ENCODE measurements at regions not wholly inside any gene's neighbourhood (a gene's known extent, or its start where the extent isn't known, plus 50 kb on each side); places are given as distances from the start of the nearest gene placed in this dataset.

DNA sequence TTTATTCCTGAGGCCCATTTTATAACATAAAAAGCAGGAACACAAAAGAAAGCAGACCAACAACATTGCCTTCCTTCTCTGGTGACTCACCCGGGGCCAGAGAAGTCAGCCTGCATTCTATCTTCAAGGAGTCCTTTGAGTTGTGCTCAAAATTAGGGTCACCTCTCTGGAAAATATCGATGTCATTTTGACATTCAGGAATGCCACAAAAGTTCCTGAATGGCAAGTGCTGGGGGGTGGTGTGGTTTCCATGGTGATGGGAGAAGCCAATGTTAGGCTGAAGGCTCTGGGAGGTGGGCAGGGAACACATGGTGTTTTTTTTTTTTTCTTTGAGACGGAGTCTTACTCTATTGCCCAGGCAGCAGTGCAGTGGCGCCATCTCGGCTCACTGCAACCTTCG, 159.6 kb downstream of the HAPSTR1 start:
- no peaks in the 10 kb centered on the region for H3K36me3 Mint-ChIP-seq (ENCODE audit: low read depth)

DNA sequence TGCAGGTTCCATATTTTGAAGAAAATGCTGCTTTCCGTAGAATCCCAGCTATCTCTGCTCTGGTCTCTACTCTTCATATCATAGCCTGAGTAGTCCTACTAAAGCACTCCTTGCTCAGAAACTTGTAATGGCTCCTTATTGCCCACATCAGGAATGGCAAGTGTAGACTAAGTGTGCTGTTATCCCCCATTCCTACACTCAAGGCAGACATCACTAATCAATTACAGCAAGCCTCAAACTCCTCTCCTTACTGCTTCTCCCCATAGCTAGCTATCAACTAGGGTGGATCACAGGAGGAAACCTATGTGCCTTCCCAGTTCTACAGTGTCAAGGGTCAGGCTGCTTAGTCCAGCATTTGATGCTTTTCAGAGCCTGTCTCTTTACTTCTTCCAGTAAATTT, 163.4 kb downstream of the HAPSTR1 start:
- Mint-ChIP-seq H3K27me3 (peaks cover 31% of the 10 kb centered on the region), H3K27ac (no peak overlapping the region), H3K9me3 (peaks cover 3% of the 10 kb centered on the region), H3K4me1 (no peaks in the 10 kb centered on the region), H3K36me3 (ENCODE audit: low read depth) (no peaks in the 10 kb centered on the region), H3K4me3 (no peak overlapping the region)
- ATAC-seq (replicated peaks), result no peak

More for the DNA sequence above, 159.6 kb downstream of the HAPSTR1 start:
- Mint-ChIP-seq H3K27ac (no peak overlapping the region), H3K4me3 (no peak overlapping the region), H3K9me3 (peaks cover 3% of the 10 kb centered on the region), H3K27me3 (peaks cover 22% of the 10 kb centered on the region), H3K4me1 (no peaks in the 10 kb centered on the region)
- ATAC-seq (replicated peaks), result no peak

DNA sequence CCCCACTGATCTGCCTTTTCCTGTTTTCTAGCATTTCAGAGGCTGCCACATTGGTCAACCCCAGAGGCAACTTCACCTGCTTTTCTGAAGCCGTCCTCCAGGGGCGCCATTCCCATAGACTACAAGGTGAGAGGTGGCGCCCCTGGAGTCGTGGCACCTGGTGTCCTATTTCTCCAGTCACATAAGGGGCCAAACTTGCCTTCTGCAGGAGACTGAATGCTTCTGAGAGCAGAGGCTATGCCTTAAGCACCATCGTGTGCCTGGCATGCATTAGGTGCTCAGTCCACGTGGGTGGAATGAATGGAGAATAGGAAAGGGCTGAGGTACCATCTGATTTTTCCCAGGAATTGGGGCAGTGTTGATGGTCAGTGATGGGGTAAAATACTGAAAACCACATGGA, 164.8 kb downstream of the HAPSTR1 start:
- Mint-ChIP-seq H3K4me3 (no peak overlapping the region), H3K4me1 (no peaks in the 10 kb centered on the region), H3K9me3 (peaks cover 3% of the 10 kb centered on the region), H3K36me3 (ENCODE audit: low read depth) (no peaks in the 10 kb centered on the region), H3K27me3 (peaks cover 31% of the 10 kb centered on the region), H3K27ac (no peak overlapping the region)
- no peak for ATAC-seq (replicated peaks)

DNA sequence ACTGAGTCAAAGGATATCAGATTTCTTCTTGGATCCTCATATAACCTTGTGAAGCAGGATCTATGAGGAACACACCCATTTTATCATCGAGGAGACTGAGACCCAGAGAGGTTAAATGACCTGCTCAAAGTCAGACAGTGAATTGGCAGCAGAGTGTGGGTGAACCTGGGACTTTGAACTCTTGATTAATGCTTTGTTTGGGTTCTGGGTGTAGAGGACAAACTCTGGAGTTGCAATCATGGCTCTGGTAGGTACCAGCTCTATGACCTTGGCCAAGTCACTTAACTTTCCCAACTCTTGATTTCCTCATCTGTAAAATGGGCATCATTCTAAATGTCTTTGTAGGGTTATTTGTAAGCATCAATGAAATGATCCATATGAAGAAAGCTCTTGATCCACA, 166.4 kb downstream of the HAPSTR1 start:
- peaks cover 24% of the 10 kb centered on the region for H3K27me3 Mint-ChIP-seq
- no peaks in the 10 kb centered on the region for H3K36me3 Mint-ChIP-seq (ENCODE audit: low read depth)
- peaks cover 3% of the 10 kb centered on the region for H3K9me3 Mint-ChIP-seq
- H3K27ac Mint-ChIP-seq, result no peak overlapping the region
- no peak overlapping the region for H3K4me3 Mint-ChIP-seq
- H3K4me1 Mint-ChIP-seq, result no peaks in the 10 kb centered on the region
- no peak for ATAC-seq (replicated peaks)

DNA sequence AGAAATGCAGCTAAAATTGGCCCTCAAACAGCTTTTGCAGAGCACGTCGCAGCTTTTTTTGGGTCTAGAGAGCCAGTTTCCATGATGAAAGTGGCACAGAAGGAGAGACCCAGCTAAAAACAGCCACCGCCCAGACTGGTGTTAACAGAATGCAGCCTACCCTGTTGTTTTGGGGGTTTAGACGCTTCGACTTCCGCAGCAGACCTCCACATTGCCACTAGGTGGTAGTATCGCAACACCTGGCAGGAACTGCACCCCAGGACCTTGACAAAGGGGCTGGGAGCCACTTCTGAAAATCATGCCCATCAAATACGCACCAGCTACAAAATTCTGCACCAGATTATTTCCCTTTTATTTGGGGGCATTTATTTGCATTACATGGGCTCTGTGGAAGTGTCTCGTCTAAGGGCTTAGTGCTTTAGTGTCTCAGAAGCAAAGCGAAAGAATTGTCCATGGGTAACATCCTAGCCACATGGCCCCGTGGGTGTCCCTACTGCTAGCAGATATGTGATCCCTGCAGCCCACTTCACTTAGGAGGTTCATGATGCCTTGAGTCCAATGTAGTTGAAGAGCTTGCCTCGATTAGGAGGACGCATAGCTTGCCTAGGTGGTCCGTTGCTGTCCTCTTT, 167.1 kb downstream of the HAPSTR1 start:
- no peaks in the 10 kb centered on the region for H3K4me1 Mint-ChIP-seq
- H3K27me3 Mint-ChIP-seq, result peaks cover 24% of the 10 kb centered on the region
- peaks cover 3% of the 10 kb centered on the region for H3K9me3 Mint-ChIP-seq
- no peak for ATAC-seq (replicated peaks)
- H3K4me3 Mint-ChIP-seq, result no peak overlapping the region
- no peak overlapping the region for H3K27ac Mint-ChIP-seq
- no peaks in the 10 kb centered on the region for H3K36me3 Mint-ChIP-seq (ENCODE audit: low read depth)

DNA sequence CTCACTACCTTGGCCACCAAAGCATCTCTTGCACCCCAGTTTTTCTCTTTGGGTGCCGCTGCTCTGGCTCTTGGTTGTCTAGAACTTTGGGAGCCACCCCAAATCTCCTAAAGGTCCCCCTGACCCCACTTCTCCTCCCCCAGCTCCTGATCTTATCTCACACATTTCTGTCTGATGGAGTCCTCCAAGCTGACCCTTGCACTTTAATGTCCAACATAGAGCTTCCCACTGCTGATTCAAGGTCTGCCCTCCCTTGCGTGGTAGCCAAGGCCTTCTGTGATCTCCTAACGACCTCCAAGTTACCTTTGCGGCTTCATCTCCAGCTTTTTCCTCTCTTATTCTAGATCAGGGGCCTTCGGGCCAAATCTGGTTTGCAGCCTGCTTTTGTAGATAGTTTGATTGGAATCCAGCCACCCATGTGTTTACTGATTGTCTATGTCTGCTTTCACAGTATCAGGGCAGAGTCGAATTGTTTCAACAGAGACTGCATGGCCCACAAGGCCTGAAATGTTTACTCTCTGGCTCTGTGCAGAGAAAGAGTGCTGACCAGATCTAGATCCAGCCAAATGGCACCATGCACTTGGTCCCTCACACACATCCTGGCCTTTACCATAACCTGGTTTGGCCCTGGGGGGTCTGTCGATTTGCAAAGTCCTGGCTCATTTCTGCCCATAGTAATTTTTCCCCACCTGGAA, 168.6 kb downstream of the HAPSTR1 start:
- Mint-ChIP-seq H3K4me3 (no peak overlapping the region), H3K27me3 (peaks cover 16% of the 10 kb centered on the region), H3K9me3 (no peaks in the 10 kb centered on the region), H3K36me3 (ENCODE audit: low read depth) (no peaks in the 10 kb centered on the region), H3K27ac (no peak overlapping the region), H3K4me1 (no peaks in the 10 kb centered on the region)
- ATAC-seq (replicated peaks), result no peak

DNA sequence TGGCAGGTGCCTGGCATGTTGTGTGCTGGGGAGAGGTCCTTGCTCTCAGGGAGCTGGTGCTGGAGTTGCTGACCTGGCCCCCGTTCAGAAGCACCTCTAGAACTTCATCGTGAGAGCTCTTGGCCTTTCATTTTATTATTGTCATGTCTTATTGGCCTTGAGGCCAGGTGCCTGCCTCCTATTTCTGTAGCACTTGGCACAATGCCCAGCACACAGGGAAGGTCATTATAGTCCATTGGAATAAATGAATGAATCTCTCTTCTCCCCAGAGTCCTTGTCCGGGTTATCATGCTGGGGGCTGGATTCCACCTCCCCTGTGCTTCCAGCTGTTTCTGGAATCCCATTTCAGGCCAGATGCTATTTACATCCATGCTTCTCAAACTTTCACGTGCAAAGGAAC, 169.2 kb downstream of the HAPSTR1 start:
- H3K27me3 Mint-ChIP-seq, result peaks cover 13% of the 10 kb centered on the region
- no peak overlapping the region for H3K27ac Mint-ChIP-seq
- no peaks in the 10 kb centered on the region for H3K36me3 Mint-ChIP-seq (ENCODE audit: low read depth)
- no peak for ATAC-seq (replicated peaks)
- no peaks in the 10 kb centered on the region for H3K4me1 Mint-ChIP-seq
- H3K9me3 Mint-ChIP-seq, result no peaks in the 10 kb centered on the region
- H3K4me3 Mint-ChIP-seq, result no peak overlapping the region

DNA sequence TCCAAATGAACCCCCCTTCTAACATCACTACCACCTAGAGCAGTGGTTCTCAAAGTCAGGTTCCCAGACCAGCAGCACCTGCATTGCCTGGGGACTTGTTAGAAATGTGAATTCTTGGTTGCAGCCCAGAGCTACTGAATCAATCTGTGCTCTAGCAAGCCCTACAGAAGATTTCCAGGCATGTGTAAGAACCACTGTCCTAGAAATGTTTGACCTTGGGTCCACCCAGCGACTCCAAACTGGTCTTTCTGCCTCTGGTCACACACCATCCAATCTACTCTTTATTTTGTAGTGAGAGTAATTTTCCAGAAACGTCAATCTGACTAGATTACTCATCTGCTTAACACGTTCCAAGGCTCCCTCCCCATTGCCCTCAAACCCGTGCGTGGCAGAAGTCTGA, 169.9 kb downstream of the HAPSTR1 start:
- no peak for ATAC-seq (replicated peaks)
- no peaks in the 10 kb centered on the region for H3K36me3 Mint-ChIP-seq (ENCODE audit: low read depth)
- H3K4me1 Mint-ChIP-seq, result no peaks in the 10 kb centered on the region
- H3K4me3 Mint-ChIP-seq, result no peak overlapping the region
- H3K9me3 Mint-ChIP-seq, result no peaks in the 10 kb centered on the region
- no peak overlapping the region for H3K27ac Mint-ChIP-seq
- peaks cover 16% of the 10 kb centered on the region for H3K27me3 Mint-ChIP-seq

DNA sequence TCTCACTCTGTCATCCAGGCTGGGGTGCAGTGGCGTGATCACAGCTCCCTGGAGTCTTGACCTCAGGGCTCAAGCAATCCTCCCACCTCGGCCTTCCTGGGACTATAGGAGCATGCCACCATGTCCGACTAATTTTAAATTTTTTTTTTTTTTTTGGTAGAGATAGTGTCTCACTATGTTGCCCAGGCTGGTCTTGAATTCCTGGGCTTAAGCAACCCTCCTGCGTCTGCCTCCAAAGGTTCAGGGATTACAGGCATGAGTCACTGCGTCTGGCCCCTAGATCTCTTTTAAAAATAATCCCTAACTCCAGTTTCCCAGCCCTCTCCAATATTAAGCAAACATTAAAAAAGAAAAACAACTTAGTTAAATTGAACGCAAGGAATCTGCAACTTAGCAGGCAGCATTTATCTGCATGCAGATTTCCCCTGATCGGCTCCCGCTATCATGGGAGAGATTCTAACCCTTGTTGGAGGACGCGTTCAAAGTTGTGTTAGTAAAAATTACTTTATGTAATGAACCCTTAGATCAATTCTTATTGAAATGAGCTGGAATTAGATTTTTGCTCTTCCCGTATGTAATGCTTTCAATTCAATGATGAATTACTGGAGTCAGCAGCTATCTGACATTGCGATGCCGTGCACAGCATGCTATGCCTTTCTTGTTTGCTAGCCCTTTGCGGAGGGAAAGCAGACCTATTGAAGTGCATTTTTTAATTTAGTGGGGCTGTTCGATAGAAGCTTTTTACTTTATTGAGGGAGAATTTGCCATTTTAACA, 171.7 kb downstream of the HAPSTR1 start:
- no peak for ATAC-seq (replicated peaks)
- H3K4me1 Mint-ChIP-seq, result no peaks in the 10 kb centered on the region
- no peaks in the 10 kb centered on the region for H3K36me3 Mint-ChIP-seq (ENCODE audit: low read depth)
- H3K27ac Mint-ChIP-seq, result no peak overlapping the region
- peaks cover 19% of the 10 kb centered on the region for H3K27me3 Mint-ChIP-seq
- H3K4me3 Mint-ChIP-seq, result no peak overlapping the region
- no peaks in the 10 kb centered on the region for H3K9me3 Mint-ChIP-seq

DNA sequence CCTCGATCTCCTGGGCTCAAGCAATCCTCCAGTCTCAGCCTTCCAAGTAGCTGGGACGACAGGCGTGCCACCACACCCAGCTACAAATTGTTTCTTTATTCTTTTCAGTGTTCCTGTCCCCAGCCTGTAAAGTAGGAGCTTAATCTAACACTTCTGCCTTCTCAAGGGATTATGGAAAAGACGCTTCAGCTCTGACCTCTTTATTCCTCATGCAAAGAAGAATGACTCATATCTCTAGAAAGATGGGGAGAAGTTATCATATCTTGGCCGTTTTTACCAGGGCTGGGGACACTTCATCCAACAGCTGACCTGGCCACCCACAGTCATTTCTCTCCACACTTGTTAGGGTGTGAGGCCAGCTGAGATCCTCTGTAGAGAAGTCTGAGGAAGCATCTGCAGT, 172.6 kb downstream of the HAPSTR1 start:
- no peak for ATAC-seq (replicated peaks)
- H3K4me3 Mint-ChIP-seq, result no peak overlapping the region
- H3K9me3 Mint-ChIP-seq, result no peaks in the 10 kb centered on the region
- peaks cover 22% of the 10 kb centered on the region for H3K27me3 Mint-ChIP-seq
- no peaks in the 10 kb centered on the region for H3K36me3 Mint-ChIP-seq (ENCODE audit: low read depth)
- no peak overlapping the region for H3K27ac Mint-ChIP-seq
- H3K4me1 Mint-ChIP-seq, result no peaks in the 10 kb centered on the region

DNA sequence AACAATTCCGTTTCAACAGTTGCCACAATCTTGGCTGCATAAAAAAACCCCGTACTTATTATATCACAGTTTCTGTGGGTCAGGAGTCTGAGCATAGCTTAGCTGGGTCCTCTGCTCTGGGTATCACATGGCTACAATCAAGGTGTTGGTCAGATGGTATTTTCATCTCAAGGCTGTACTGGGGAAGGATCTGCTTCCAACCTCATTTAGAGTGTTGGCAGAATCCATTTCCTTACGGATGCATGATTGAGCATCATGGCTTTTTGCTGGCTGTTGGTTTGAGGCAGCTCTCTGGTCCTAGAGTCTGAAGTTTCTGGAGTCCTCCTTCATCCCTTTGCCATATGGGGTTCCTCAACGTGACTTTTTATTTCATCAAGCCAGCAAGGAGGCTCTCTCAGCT, 177.0 kb downstream of the HAPSTR1 start:
- no peak overlapping the region for H3K27ac Mint-ChIP-seq
- no peak overlapping the region for H3K4me3 Mint-ChIP-seq
- H3K36me3 Mint-ChIP-seq (ENCODE audit: low read depth), result no peaks in the 10 kb centered on the region
- no peaks in the 10 kb centered on the region for H3K4me1 Mint-ChIP-seq
- ATAC-seq (replicated peaks), result no peak
- no peaks in the 10 kb centered on the region for H3K9me3 Mint-ChIP-seq
- peaks cover 30% of the 10 kb centered on the region for H3K27me3 Mint-ChIP-seq

DNA sequence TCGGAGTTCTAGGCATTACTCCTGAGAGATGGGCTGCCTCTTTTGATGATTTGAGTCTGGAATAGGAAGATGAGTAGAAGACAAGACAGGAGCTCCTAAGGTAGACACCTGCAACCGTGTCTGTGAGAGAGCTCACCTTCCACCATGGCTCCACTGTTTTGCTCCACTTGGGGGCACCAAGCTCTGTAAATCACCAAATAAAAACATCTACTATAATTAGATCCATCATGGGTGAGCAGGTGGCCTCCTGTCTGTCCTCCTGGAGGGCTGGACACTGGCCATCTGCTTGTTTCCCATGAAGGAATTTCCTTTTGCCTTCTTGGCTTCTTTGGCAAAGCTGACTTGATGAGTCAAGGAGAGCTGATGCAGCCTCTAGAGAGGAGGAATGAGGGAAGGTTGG, 179.0 kb downstream of the HAPSTR1 start:
- Mint-ChIP-seq H3K9me3 (no peaks in the 10 kb centered on the region), H3K4me1 (no peaks in the 10 kb centered on the region), H3K36me3 (ENCODE audit: low read depth) (no peaks in the 10 kb centered on the region), H3K4me3 (no peak overlapping the region), H3K27ac (no peak overlapping the region), H3K27me3 (peaks cover 30% of the 10 kb centered on the region)
- no peak for ATAC-seq (replicated peaks)

DNA sequence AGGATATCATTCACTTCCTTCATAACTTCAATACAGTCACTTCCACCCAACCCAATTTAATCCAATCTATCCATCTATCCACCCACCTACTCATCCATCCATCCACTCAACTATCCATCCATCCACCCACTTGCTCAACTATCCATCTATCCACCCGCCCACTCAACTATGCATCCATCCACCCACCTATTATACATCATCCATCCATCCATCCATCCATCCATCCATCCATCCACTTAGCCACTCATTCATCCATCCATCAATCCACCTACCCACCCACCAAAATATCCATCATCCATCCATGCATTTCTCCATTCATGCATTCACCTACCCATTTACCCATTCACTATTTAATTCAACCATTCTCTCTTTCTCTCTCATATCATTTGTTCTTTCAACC, 179.5 kb downstream of the HAPSTR1 start:
- Mint-ChIP-seq H3K27me3 (peaks cover 26% of the 10 kb centered on the region), H3K4me3 (no peak overlapping the region), H3K4me1 (no peaks in the 10 kb centered on the region), H3K9me3 (no peaks in the 10 kb centered on the region), H3K36me3 (ENCODE audit: low read depth) (no peaks in the 10 kb centered on the region), H3K27ac (no peak overlapping the region)
- no peak for ATAC-seq (replicated peaks)

DNA sequence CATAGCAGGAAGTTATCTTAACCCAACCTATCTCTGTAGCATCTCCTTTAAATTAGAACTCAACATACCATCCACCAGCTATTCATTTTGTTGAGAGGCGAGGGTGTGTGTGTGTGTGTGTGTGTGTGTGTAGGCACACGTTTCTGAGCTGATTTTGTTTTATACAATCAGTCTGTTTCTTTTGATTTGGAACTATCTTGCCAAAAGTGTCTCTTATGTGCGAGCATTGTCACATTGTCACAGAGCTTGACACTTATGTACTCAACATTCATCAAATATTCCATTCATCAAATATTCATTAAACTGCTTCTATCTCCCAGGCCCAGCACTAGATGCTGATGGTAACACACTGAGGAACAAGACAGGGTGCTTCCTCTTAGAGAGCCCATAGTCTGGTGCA, 180.4 kb downstream of the HAPSTR1 start:
- Mint-ChIP-seq H3K4me3 (no peak overlapping the region), H3K27ac (no peak overlapping the region), H3K9me3 (no peaks in the 10 kb centered on the region), H3K27me3 (peaks cover 20% of the 10 kb centered on the region), H3K4me1 (no peaks in the 10 kb centered on the region), H3K36me3 (ENCODE audit: low read depth) (no peaks in the 10 kb centered on the region)
- no peak for ATAC-seq (replicated peaks)

DNA sequence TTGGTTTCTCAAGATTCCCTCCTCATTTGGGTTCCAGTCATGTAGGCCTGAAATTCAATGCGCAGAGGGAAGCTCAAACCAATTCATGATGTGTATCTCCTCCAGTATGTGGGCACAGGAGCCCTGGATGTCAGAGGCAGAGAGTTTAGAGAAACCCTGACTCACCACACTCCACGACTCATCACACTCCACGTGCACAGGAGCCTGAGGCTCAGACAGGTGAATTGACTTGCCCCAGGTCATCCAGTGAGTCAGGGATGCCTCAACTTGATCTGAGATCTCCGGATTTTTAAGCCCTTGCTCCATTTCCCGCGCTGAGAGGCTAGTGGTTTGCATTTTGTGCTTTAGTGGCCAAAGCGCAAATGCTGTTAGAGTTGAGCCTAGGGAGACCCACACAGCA, 183.9 kb downstream of the HAPSTR1 start:
- Mint-ChIP-seq H3K4me3 (no peak overlapping the region), H3K27ac (no peak overlapping the region), H3K9me3 (peaks cover 4% of the 10 kb centered on the region), H3K4me1 (no peaks in the 10 kb centered on the region), H3K36me3 (ENCODE audit: low read depth) (no peaks in the 10 kb centered on the region), H3K27me3 (peaks cover 12% of the 10 kb centered on the region)
- ATAC-seq (replicated peaks), result no peak
